Erythroblast (primary cell): ENCODE measurements at regions not wholly inside any gene's neighbourhood (a gene's known extent, or its start where the extent isn't known, plus 50 kb on each side); places are given as distances from the start of the nearest gene placed in this dataset.
"Not testable (repeated sequence)": the region's sequence is repeated elsewhere in the genome, so short reads cannot be mapped to it uniquely, and the experiment has no call there.

Experiments
- GATA1 ChIP-seq: IDR thresholded peaks from 2 replicates; pipeline ENCODE4 v1.6.1; 2011; ENCODE audit warnings: low read depth, mild to moderate bottlenecking, control low read depth, low read length, moderate library complexity
- POLR2A ChIP-seq: IDR thresholded peaks from 2 replicates; pipeline ENCODE4 v1.6.1; 2011; ENCODE audit warnings: mild to moderate bottlenecking, low read length

- not testable (repeated sequence) for TF ChIP-seq POLR2A, GATA1
These were observed 236.5 kb upstream of the IRS4 start for GRCh38 chrX:108972899-108973298.
